T-helper 1 cell (primary cell): ENCODE measurements at regions not wholly inside any gene's neighbourhood (a gene's known extent, or its start where the extent isn't known, plus 50 kb on each side); places are given as distances from the start of the nearest gene placed in this dataset.

ENCODE experiments used
- DNase-seq, 5 donors: peaks; one replicate each; pipeline ENCODE4 v3.0.0-alpha.2; 2012 to 2020

GRCh38 chr3:110774496-110775265 lies 296.9 kb upstream of the NECTIN3 start:
- DNase-seq = no peak

GRCh38 chr3:110779581-110779980 lies 292.0 kb upstream of the NECTIN3 start:
- DNase-seq = no peak

- DNase-seq = no peak
Observed at GRCh38 chr3:110783541-110783940, 288.1 kb upstream of the NECTIN3 start.

- no peak for DNase-seq
Observed at GRCh38 chr3:110788794-110789193, 282.8 kb upstream of the NECTIN3 start.

- no peak for DNase-seq
Observed at GRCh38 chr3:110789315-110789714, 282.3 kb upstream of the NECTIN3 start.

- no peak for DNase-seq
Observed at GRCh38 chr3:110790631-110791030, 281.0 kb upstream of the NECTIN3 start.

- no peak for DNase-seq
Observed at GRCh38 chr3:110791995-110792686, 279.5 kb upstream of the NECTIN3 start.

GRCh38 chr3:110793611-110794010 lies 278.0 kb upstream of the NECTIN3 start:
- DNase-seq = no peak

GRCh38 chr3:110795163-110795562 lies 276.5 kb upstream of the NECTIN3 start:
- no peak for DNase-seq

GRCh38 chr3:110799271-110799670 lies 272.3 kb upstream of the NECTIN3 start:
- DNase-seq = no peak

GRCh38 chr3:110804856-110805255 lies 266.8 kb upstream of the NECTIN3 start:
- no peak for DNase-seq

- DNase-seq = no peak
Observed at GRCh38 chr3:110806924-110807323, 264.7 kb upstream of the NECTIN3 start.

GRCh38 chr3:110808630-110809029 lies 263.0 kb upstream of the NECTIN3 start:
- DNase-seq = no peak

GRCh38 chr3:110810356-110810755 lies 261.3 kb upstream of the NECTIN3 start:
- no peak for DNase-seq

- DNase-seq = no peak
Observed at GRCh38 chr3:110811050-110811449, 260.6 kb upstream of the NECTIN3 start.

GRCh38 chr3:110813541-110813940 lies 258.1 kb upstream of the NECTIN3 start:
- no peak for DNase-seq

- DNase-seq = peak in 1 of 5 donors; percentile 84
Observed at GRCh38 chr3:110814170-110815007, 257.2 kb upstream of the NECTIN3 start.

GRCh38 chr3:110815008-110815583 lies 256.5 kb upstream of the NECTIN3 start:
- DNase-seq = no peak

- no peak for DNase-seq
Observed at GRCh38 chr3:110816008-110816407, 255.6 kb upstream of the NECTIN3 start.

- no peak for DNase-seq
Observed at GRCh38 chr3:110821586-110821985, 250.0 kb upstream of the NECTIN3 start.

GRCh38 chr3:110822971-110823370 lies 248.6 kb upstream of the NECTIN3 start:
- DNase-seq = no peak

GRCh38 chr3:110846971-110847370 lies 224.6 kb upstream of the NECTIN3 start:
- no peak for DNase-seq

- no peak for DNase-seq
Observed at GRCh38 chr3:110849064-110849463, 222.6 kb upstream of the NECTIN3 start.
